Neural cell (in vitro differentiated cells): ENCODE measurements at regions not wholly inside any gene's neighbourhood (a gene's known extent, or its start where the extent isn't known, plus 50 kb on each side); places are given as distances from the start of the nearest gene placed in this dataset.

ENCODE experiments used
- H2AFZ ChIP-seq: fragments of 200-600, 300-800 bp; sonication (generic), shearing (Covaris generic); 2 replicates; pipeline ENCODE4 v1.6.0; 2014; ENCODE audit warnings: low read depth, mild to moderate bottlenecking, antibody characterized with exemption, low read length, moderate library complexity
- H3F3A ChIP-seq: fragments of 200-600 bp; shearing (Covaris generic); 2 replicates; pipeline ENCODE4 v1.6.1; 2016; ENCODE audit warnings: mild to moderate bottlenecking, moderate library complexity, mixed read lengths, antibody characterized with exemption, low read length; ENCODE audit not compliant: insufficient read depth, poor library complexity, severe bottlenecking
- H3K27ac ChIP-seq: fragments of 200-600, 300-800 bp; sonication (generic), shearing (Covaris generic); 2 replicates; pipeline ENCODE4 v1.5.1; 2014; ENCODE audit warnings: mild to moderate bottlenecking, low read length, moderate library complexity
- H3K27me3 ChIP-seq: fragments of 300-800, 200-600 bp; sonication (generic), shearing (Covaris generic); 2 replicates; pipeline ENCODE4 v1.6.0; 2014; ENCODE audit warnings: mild to moderate bottlenecking, low read depth, low read length, moderate library complexity; ENCODE audit not compliant: insufficient read depth
- H3K36me3 ChIP-seq: fragments of 300-800, 200-600 bp; sonication (generic), shearing (Covaris generic); 2 replicates; pipeline ENCODE4 v1.5.1; 2014; ENCODE audit warnings: mild to moderate bottlenecking, antibody characterized with exemption, low read length, moderate library complexity; ENCODE audit not compliant: insufficient read depth
- H3K4me2 ChIP-seq: fragments of 300-800, 200-600 bp; sonication (generic), shearing (Covaris generic); 2 replicates; pipeline ENCODE4 v1.6.0; 2014; ENCODE audit warnings: mild to moderate bottlenecking, low read length
- H3K4me3 ChIP-seq: fragments of 300-800, 200-600 bp; sonication (generic), shearing (Covaris generic); 2 replicates; pipeline ENCODE4 v1.5.1; 2014; ENCODE audit warnings: mild to moderate bottlenecking, low read length, moderate library complexity
- H3K79me2 ChIP-seq: fragments of 200-600 bp; shearing (Covaris generic); replicated peaks from 2 replicates; pipeline ENCODE4 v1.6.0; 2014; ENCODE audit warnings: mild to moderate bottlenecking, low read length, moderate library complexity; ENCODE audit not compliant: insufficient read depth
- H3K9ac ChIP-seq: fragments of 300-800, 200-600 bp; sonication (generic), shearing (Covaris generic); 2 replicates; pipeline ENCODE4 v1.6.1; 2016; ENCODE audit warnings: mild to moderate bottlenecking, low read length, mixed read lengths
- H3K9me2 ChIP-seq: fragments of 200-600 bp; shearing (Covaris generic); 2 replicates; pipeline ENCODE4 v1.6.1; 2016; ENCODE audit warnings: mild to moderate bottlenecking, low read length, mixed read lengths; ENCODE audit not compliant: insufficient read depth
- H3K9me3 ChIP-seq: fragments of 200-600, 300-800 bp; sonication (generic), shearing (Covaris generic); 2 replicates; pipeline ENCODE4 v1.6.1; 2016; ENCODE audit warnings: mild to moderate bottlenecking, mixed run types, low read length, moderate library complexity, mixed read lengths
- H4K20me1 ChIP-seq: fragments of 200-600 bp; shearing (Covaris generic); 2 replicates; pipeline ENCODE4 v1.6.1; 2016; ENCODE audit warnings: mild to moderate bottlenecking, mixed run types; ENCODE audit not compliant: insufficient read depth
- EP300 ChIP-seq: fragments of 450-650 bp; conservative IDR thresholded peaks from 2 replicates; pipeline ENCODE4 v1.6.1; 2014; ENCODE audit warnings: antibody characterized with exemption, mild to moderate bottlenecking, moderate library complexity; ENCODE audit not compliant: poor library complexity, severe bottlenecking
- EZH2 ChIP-seq: fragments of 200-600, 300-800 bp; shearing (Covaris generic), sonication (generic); IDR thresholded peaks from 2 replicates; pipeline ENCODE4 v1.6.1; 2014; ENCODE audit warnings: antibody characterized with exemption, low read length, borderline replicate concordance, mild to moderate bottlenecking; ENCODE audit not compliant: insufficient read depth, poor library complexity, severe bottlenecking
- MXI1 ChIP-seq: fragments of 450-650 bp; conservative IDR thresholded peaks from 2 replicates; pipeline ENCODE4 v1.6.1; 2014; ENCODE audit warnings: antibody characterized with exemption, mild to moderate bottlenecking; ENCODE audit not compliant: poor library complexity, severe bottlenecking
- POLR2AphosphoS5 ChIP-seq: IDR thresholded peaks from 2 replicates; pipeline ENCODE4 v1.6.1; 2012
- RAD21 ChIP-seq: fragments of 450-650 bp; conservative IDR thresholded peaks from 2 replicates; pipeline ENCODE4 v1.6.1; 2014; ENCODE audit warnings: antibody characterized with exemption, mild to moderate bottlenecking, moderate library complexity
- SMC3 ChIP-seq: fragments of 450-650 bp; conservative IDR thresholded peaks from 2 replicates; pipeline ENCODE4 v1.6.1; 2014; ENCODE audit warnings: antibody characterized with exemption, mild to moderate bottlenecking, moderate library complexity; ENCODE audit not compliant: poor library complexity
- TAF1 ChIP-seq: IDR thresholded peaks from 2 replicates; pipeline ENCODE4 v1.6.1; 2012; ENCODE audit warnings: low read depth
- TF ChIP-seq, protein P1 (sequence below): IDR thresholded peaks from 2 replicates; pipeline ENCODE4 v1.6.1; 2012; ENCODE audit warnings: borderline replicate concordance
- TF ChIP-seq, protein P2 (sequence below): fragments of 450-650 bp; IDR thresholded peaks from 2 replicates; pipeline ENCODE4 v1.5.1; 2014; ENCODE audit warnings: antibody characterized with exemption, mild to moderate bottlenecking, moderate library complexity; ENCODE audit not compliant: poor library complexity, severe bottlenecking

DNA sequence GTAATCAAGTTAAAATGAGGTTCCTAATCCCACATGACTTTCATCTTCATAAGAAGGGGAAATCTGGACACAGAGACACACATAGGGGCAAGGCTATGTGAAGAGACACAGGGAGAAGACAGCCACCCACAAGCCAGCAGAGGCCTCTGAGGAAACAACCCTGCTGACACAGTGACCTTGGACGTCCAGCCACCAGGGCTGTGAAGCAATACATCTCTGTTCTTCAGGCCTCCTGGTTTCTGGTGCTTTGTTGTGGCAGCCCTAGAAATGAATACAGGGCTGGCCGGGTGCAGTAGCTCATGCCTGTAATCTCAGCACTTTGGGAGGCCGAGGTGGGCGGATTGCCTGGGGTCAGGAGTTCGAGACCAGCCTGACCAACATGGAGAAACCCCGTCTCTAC lies 183.9 kb downstream of the CXCL12 start:
- no peak overlapping the region for H3K4me2 ChIP-seq
- no peaks in the 10 kb centered on the region for H3F3A ChIP-seq
- H3K4me3 ChIP-seq: no peak overlapping the region
- no peaks in the 10 kb centered on the region for H3K36me3 ChIP-seq
- H3K27ac ChIP-seq: no peak overlapping the region
- no peaks in the 10 kb centered on the region for H4K20me1 ChIP-seq
- TF ChIP-seq TAF1 (no peak), EZH2 (no peak), POLR2AphosphoS5 (no peak), MXI1 (no peak), SMC3 (no peak), EP300 (no peak), RAD21 (no peak)
- TF ChIP-seq, protein P1, sequence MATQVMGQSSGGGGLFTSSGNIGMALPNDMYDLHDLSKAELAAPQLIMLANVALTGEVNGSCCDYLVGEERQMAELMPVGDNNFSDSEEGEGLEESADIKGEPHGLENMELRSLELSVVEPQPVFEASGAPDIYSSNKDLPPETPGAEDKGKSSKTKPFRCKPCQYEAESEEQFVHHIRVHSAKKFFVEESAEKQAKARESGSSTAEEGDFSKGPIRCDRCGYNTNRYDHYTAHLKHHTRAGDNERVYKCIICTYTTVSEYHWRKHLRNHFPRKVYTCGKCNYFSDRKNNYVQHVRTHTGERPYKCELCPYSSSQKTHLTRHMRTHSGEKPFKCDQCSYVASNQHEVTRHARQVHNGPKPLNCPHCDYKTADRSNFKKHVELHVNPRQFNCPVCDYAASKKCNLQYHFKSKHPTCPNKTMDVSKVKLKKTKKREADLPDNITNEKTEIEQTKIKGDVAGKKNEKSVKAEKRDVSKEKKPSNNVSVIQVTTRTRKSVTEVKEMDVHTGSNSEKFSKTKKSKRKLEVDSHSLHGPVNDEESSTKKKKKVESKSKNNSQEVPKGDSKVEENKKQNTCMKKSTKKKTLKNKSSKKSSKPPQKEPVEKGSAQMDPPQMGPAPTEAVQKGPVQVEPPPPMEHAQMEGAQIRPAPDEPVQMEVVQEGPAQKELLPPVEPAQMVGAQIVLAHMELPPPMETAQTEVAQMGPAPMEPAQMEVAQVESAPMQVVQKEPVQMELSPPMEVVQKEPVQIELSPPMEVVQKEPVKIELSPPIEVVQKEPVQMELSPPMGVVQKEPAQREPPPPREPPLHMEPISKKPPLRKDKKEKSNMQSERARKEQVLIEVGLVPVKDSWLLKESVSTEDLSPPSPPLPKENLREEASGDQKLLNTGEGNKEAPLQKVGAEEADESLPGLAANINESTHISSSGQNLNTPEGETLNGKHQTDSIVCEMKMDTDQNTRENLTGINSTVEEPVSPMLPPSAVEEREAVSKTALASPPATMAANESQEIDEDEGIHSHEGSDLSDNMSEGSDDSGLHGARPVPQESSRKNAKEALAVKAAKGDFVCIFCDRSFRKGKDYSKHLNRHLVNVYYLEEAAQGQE: no peak
- TF ChIP-seq, protein P2, sequence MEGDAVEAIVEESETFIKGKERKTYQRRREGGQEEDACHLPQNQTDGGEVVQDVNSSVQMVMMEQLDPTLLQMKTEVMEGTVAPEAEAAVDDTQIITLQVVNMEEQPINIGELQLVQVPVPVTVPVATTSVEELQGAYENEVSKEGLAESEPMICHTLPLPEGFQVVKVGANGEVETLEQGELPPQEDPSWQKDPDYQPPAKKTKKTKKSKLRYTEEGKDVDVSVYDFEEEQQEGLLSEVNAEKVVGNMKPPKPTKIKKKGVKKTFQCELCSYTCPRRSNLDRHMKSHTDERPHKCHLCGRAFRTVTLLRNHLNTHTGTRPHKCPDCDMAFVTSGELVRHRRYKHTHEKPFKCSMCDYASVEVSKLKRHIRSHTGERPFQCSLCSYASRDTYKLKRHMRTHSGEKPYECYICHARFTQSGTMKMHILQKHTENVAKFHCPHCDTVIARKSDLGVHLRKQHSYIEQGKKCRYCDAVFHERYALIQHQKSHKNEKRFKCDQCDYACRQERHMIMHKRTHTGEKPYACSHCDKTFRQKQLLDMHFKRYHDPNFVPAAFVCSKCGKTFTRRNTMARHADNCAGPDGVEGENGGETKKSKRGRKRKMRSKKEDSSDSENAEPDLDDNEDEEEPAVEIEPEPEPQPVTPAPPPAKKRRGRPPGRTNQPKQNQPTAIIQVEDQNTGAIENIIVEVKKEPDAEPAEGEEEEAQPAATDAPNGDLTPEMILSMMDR: no peak
- no peaks in the 10 kb centered on the region for H3K9me3 ChIP-seq
- no peaks in the 10 kb centered on the region for H3K27me3 ChIP-seq
- H3K79me2 ChIP-seq: no peaks in the 10 kb centered on the region
- H3K9ac ChIP-seq: no peak overlapping the region
- no peaks in the 10 kb centered on the region for H3K9me2 ChIP-seq
- no peak overlapping the region for H2AFZ ChIP-seq

DNA sequence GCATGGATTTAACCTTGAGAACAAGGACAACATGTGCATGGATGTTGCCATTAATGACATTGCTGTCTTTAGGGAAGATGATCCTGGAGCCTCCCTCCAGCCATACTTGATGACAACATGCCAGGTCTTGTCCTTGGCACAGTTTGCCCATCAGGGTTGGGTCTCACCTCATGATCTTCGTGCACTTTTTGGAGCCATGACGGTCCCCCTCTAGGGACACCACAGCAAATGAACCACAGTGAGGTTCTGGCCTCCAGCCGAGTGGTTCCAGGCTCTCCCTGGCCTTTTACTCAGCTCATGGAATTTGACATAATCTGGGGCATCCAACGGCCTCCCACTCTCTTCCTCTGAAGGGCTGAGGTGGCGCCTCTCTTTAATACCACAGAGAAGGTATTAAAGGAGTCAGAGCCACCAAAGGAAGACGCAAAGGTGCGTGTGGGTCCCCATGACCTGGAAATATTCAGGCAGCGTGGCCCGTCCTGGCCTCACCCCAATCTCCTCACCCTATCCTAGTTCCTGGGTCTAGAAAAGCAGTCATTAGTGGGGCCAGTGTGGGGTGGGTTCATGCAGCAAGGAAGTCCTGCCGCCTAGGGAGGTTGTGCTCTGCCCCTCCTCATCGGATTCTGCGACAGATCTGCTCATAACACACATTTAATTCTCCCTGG lies 184.8 kb downstream of the CXCL12 start:
- Histone ChIP-seq H3K4me2 (no peak overlapping the region), H3K36me3 (no peaks in the 10 kb centered on the region), H3K27ac (no peak overlapping the region), H3K9me3 (no peaks in the 10 kb centered on the region), H3K4me3 (no peak overlapping the region), H3F3A (no peaks in the 10 kb centered on the region), H3K9ac (no peak overlapping the region), H4K20me1 (no peaks in the 10 kb centered on the region), H3K9me2 (no peaks in the 10 kb centered on the region), H2AFZ (no peak overlapping the region), H3K27me3 (no peaks in the 10 kb centered on the region), H3K79me2 (no peaks in the 10 kb centered on the region)
- TF ChIP-seq, protein P1: no peak
- TF ChIP-seq TAF1 (no peak), EZH2 (no peak), SMC3 (no peak), MXI1 (no peak), POLR2AphosphoS5 (no peak), EP300 (no peak)
- TF ChIP-seq, protein P2: no peak
